Left lung (tissue), 4 donors: ENCODE measurements at regions not wholly inside any gene's neighbourhood (a gene's known extent, or its start where the extent isn't known, plus 50 kb on each side); places are given as distances from the start of the nearest gene placed in this dataset.

Experiments
- ATAC-seq: fragments of 200-7000 bp; cut with Tn5 transposase; one replicate; pipeline ENCODE4 v1.9.1; 2020; ENCODE audit warnings: moderate library complexity
- DNase-seq, 4 donors: peaks; one replicate each; pipeline ENCODE4 v3.0.0-alpha.2; 2013 to 2020
- H3K27ac ChIP-seq, 2 donors: fragments of 200-600 bp; sonication (generic) in 1 of 2; one replicate each; pipeline versions ENCODE4 v1.5.0 to v1.8.0; 2020 to 2021
- H3K27me3 ChIP-seq, 2 donors: fragments of 200-600 bp; sonication (generic) in 1 of 2; one replicate each; pipeline versions ENCODE4 v1.5.0 to v1.8.0; 2020 to 2021
- H3K36me3 ChIP-seq, 2 donors: fragments of 200-600 bp; sonication (generic) in 1 of 2; one replicate each; pipeline versions ENCODE4 v1.5.0 to v1.8.0; 2020 to 2021
- H3K4me1 ChIP-seq, 2 donors: fragments of 200-600 bp; one replicate each; pipeline ENCODE4 v1.8.0; 2021
- H3K4me3 ChIP-seq, 2 donors: fragments of 200-600 bp; sonication (generic) in 1 of 2; one replicate each; pipeline versions ENCODE4 v1.5.0 to v1.8.0; 2020 to 2021; ENCODE audit warnings: mild to moderate bottlenecking in 1 of 2
- H3K9me3 ChIP-seq, 2 donors: fragments of 200-600 bp; sonication (generic) in 1 of 2; one replicate each; pipeline versions ENCODE4 v1.5.0 to v1.8.0; 2020 to 2021
- CTCF ChIP-seq, 2 donors: fragments of 200-600 bp; sonication (generic) in 1 of 2; IDR thresholded peaks; one replicate each; pipeline versions ENCODE4 v1.5.0 to v1.8.0; 2021; ENCODE audit warnings: antibody characterized with exemption in 2 of 2
- intact Hi-C, 2 donors: fragments of 100-400 bp; cut with DNase I; formaldehyde crosslinking; loops; one replicate each; pipeline versions ENCODE4 v1.11.2 to v1.14.2; 2022
- donor health status: DM: no; HTN: yes; CAD: no.
- donor health status: DM: no; HTN: no; CAD: no.

DNA sequence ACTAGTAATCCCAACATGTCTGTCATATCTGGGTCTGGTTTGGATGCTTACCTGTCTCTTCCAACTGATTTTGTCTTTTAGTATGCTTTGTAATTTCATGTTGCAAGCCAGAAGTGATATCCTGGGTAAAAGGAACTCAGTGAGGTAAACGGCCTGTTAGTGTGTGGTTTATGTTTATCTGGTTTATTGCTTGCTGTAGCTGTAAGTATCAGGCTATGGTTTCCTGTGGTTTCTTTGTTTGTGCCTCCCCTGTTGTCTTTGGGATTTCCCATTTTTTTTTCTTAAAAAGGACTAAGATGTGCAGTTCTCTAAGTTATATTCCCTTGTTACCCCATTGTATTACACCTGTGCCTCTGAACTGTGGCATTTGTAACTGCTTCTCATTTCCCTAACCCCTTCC is 323.5 kb upstream of the POM121L12 start:
- intact Hi-C loops = no loop called here
- no peak for TF ChIP-seq CTCF (IDR thresholded peaks at IDR 0.05)
- H3K27ac ChIP-seq = no peak overlapping the region
- H3K36me3 ChIP-seq = no peaks in the 10 kb centered on the region
- DNase-seq (no peak), ATAC-seq (no peak)
- no peaks in the 10 kb centered on the region for H3K27me3 ChIP-seq
- no peak overlapping the region for H3K4me3 ChIP-seq
- H3K4me1 ChIP-seq = no peaks in the 10 kb centered on the region
- peaks cover 0 to 11% of the 10 kb centered on the region in 2 donors for H3K9me3 ChIP-seq

GRCh38 chr7:52708846-52709245 is 326.6 kb upstream of the POM121L12 start:
- H3K27ac ChIP-seq = no peak overlapping the region
- no peaks in the 10 kb centered on the region for H3K27me3 ChIP-seq
- peaks cover 0 to 5% of the 10 kb centered on the region in 2 donors for H3K9me3 ChIP-seq
- H3K4me3 ChIP-seq = no peak overlapping the region
- DNase-seq (no peak), ATAC-seq (no peak)
- intact Hi-C loops = no loop called here
- no peaks in the 10 kb centered on the region for H3K4me1 ChIP-seq
- H3K36me3 ChIP-seq = no peaks in the 10 kb centered on the region
- TF ChIP-seq CTCF (IDR thresholded peaks at IDR 0.05) = no peak

GRCh38 chr7:52705768-52706167 is 329.7 kb upstream of the POM121L12 start:
- no peak for TF ChIP-seq CTCF (IDR thresholded peaks at IDR 0.05)
- DNase-seq = no peak
- Histone ChIP-seq H3K4me3 (no peak overlapping the region), H3K27ac (no peak overlapping the region), H3K36me3 (no peaks in the 10 kb centered on the region), H3K27me3 (no peaks in the 10 kb centered on the region), H3K9me3 (peaks cover 0 to 5% of the 10 kb centered on the region in 2 donors), H3K4me1 (no peaks in the 10 kb centered on the region)
- no peak for ATAC-seq
- intact Hi-C loops = no loop called here

DNA sequence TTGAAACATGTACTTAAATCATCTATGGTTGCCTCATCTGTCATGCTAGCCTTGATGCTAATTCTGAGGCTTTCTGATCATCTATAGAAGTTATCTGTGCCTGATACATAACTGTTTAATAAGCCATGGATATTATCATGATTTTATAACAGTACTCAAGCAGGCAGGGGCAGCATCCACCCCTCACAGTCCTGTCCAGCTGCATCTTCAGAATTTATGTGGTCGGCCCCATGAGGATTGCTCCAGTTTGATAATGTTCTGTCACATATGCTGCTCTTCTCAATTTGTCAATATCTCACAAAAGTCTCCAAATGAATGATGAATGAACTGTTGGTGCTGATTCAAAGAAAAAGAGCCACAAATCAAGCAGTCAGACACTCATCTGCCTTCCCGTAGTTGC is 335.1 kb upstream of the POM121L12 start:
- no peaks in the 10 kb centered on the region for H3K4me1 ChIP-seq
- no peaks in the 10 kb centered on the region for H3K36me3 ChIP-seq
- intact Hi-C loops = no loop called here
- H3K4me3 ChIP-seq = no peak overlapping the region
- H3K27me3 ChIP-seq = no peaks in the 10 kb centered on the region
- no peak for ATAC-seq
- H3K27ac ChIP-seq = no peak overlapping the region
- DNase-seq = no peak
- TF ChIP-seq CTCF (IDR thresholded peaks at IDR 0.05) = no peak
- H3K9me3 ChIP-seq = no peaks in the 10 kb centered on the region

- TF ChIP-seq CTCF (IDR thresholded peaks at IDR 0.05) = no peak
- Histone ChIP-seq H3K27ac (no peak overlapping the region), H3K4me3 (no peak overlapping the region), H3K36me3 (no peaks in the 10 kb centered on the region), H3K9me3 (no peaks in the 10 kb centered on the region), H3K27me3 (no peaks in the 10 kb centered on the region), H3K4me1 (no peaks in the 10 kb centered on the region)
- intact Hi-C loops = no loop called here
- DNase-seq (no peak), ATAC-seq (no peak)
These were observed 339.3 kb upstream of the POM121L12 start for GRCh38 chr7:52695973-52696595.
